Renal pelvis (tissue), 1 donor: ENCODE measurements at regions not wholly inside any gene's neighbourhood (a gene's known extent, or its start where the extent isn't known, plus 50 kb on each side); places are given as distances from the start of the nearest gene placed in this dataset.

Experiments used
- DNase-seq: peaks from one replicate; pipeline ENCODE4 v3.0.0-alpha.2; 2013

- no peak for DNase-seq
Measured at GRCh38 chr5:56482363-56482762, 249.2 kb upstream of the ANKRD55 start.

GRCh38 chr5:56481428-56482357, 248.6 kb upstream of the ANKRD55 start:
- DNase-seq, result peak; percentile 69

GRCh38 chr5:56480705-56481427, 247.7 kb upstream of the ANKRD55 start:
- DNase-seq, result peak; percentile 70

GRCh38 chr5:56480078-56480704, 247.1 kb upstream of the ANKRD55 start:
- DNase-seq, result peak; percentile 81

GRCh38 chr5:56479696-56480077, 246.6 kb upstream of the ANKRD55 start:
- no peak for DNase-seq

- no peak for DNase-seq
Measured at GRCh38 chr5:56479126-56479525, 246.0 kb upstream of the ANKRD55 start.

- DNase-seq, result no peak
Measured at GRCh38 chr5:56478062-56478461, 244.9 kb upstream of the ANKRD55 start.

GRCh38 chr5:56476487-56476856, 243.3 kb upstream of the ANKRD55 start:
- no peak for DNase-seq

GRCh38 chr5:56475689-56476486, 242.8 kb upstream of the ANKRD55 start:
- DNase-seq, result no peak

- DNase-seq, result no peak
Measured at GRCh38 chr5:56471707-56472106, 238.6 kb upstream of the ANKRD55 start.

GRCh38 chr5:56470007-56470406, 236.9 kb upstream of the ANKRD55 start:
- DNase-seq, result no peak

- DNase-seq, result no peak
Measured at GRCh38 chr5:56468277-56468676, 235.1 kb upstream of the ANKRD55 start.

GRCh38 chr5:56467176-56467717, 234.1 kb upstream of the ANKRD55 start:
- no peak for DNase-seq

GRCh38 chr5:56466136-56466816, 233.1 kb upstream of the ANKRD55 start:
- no peak for DNase-seq

- no peak for DNase-seq
Measured at GRCh38 chr5:56465769-56466135, 232.6 kb upstream of the ANKRD55 start.

GRCh38 chr5:56464935-56465768, 232.0 kb upstream of the ANKRD55 start:
- DNase-seq, result no peak

GRCh38 chr5:56463944-56464571, 230.9 kb upstream of the ANKRD55 start:
- DNase-seq, result no peak

- DNase-seq, result no peak
Measured at GRCh38 chr5:56461584-56461983, 228.5 kb upstream of the ANKRD55 start.

GRCh38 chr5:56460681-56461191, 227.6 kb upstream of the ANKRD55 start:
- no peak for DNase-seq
